MM.1S (cell line): ENCODE measurements at regions not wholly inside any gene's neighbourhood (a gene's known extent, or its start where the extent isn't known, plus 50 kb on each side); places are given as distances from the start of the nearest gene placed in this dataset.

Source experiments
- DNase-seq: peaks from one replicate; pipeline ENCODE4 v3.0.0-alpha.2; 2015
- H2AFZ ChIP-seq: fragments of 300-600 bp; sonication (generic); 2 replicates; pipeline ENCODE4 v1.6.0; 2016; ENCODE audit warnings: antibody characterized with exemption, low read length
- H3F3A ChIP-seq: fragments of 300-600 bp; sonication (generic); 2 replicates; pipeline ENCODE4 v1.6.1; 2016; ENCODE audit warnings: mild to moderate bottlenecking, antibody characterized with exemption, low read length, moderate library complexity, mixed read lengths; ENCODE audit not compliant: insufficient read depth
- H3K27ac ChIP-seq: fragments of 300-600 bp; sonication (generic); 2 replicates; pipeline ENCODE4 v1.5.1; 2016; ENCODE audit warnings: mild to moderate bottlenecking, low read length
- H3K27me3 ChIP-seq: fragments of 300-600 bp; sonication (generic); replicated peaks from 2 replicates; pipeline ENCODE4 v1.6.0; 2016; ENCODE audit warnings: low read length; ENCODE audit not compliant: insufficient read depth
- H3K36me3 ChIP-seq: fragments of 300-600 bp; sonication (generic); replicated peaks from 2 replicates; pipeline ENCODE4 v1.6.1; 2016; ENCODE audit warnings: mild to moderate bottlenecking, low read length, mixed read lengths; ENCODE audit not compliant: insufficient read depth
- H3K4me1 ChIP-seq: fragments of 300-600 bp; sonication (generic); 2 replicates; pipeline ENCODE4 v1.6.1; 2016; ENCODE audit warnings: low read length, mixed read lengths
- H3K4me2 ChIP-seq: fragments of 300-600 bp; sonication (generic); 2 replicates; pipeline ENCODE4 v1.6.0; 2016; ENCODE audit warnings: low read depth, low read length
- H3K4me3 ChIP-seq: fragments of 300-600 bp; sonication (generic); 2 replicates; pipeline ENCODE4 v1.5.1; 2016; ENCODE audit warnings: low read length, mixed read lengths
- H3K79me2 ChIP-seq: fragments of 300-600 bp; sonication (generic); 2 replicates; pipeline ENCODE4 v1.6.1; 2016; ENCODE audit warnings: mixed run types, low read length, mixed read lengths
- H3K9ac ChIP-seq: fragments of 300-600 bp; sonication (generic); 2 replicates; pipeline ENCODE4 v1.6.1; 2016; ENCODE audit warnings: low read length, mixed read lengths
- H3K9me2 ChIP-seq: fragments of 300-600 bp; sonication (generic); replicated peaks from 2 replicates; pipeline ENCODE4 v1.6.1; 2016; ENCODE audit warnings: mild to moderate bottlenecking, low read length, mixed read lengths; ENCODE audit not compliant: insufficient read depth
- H3K9me3 ChIP-seq: fragments of 300-600 bp; sonication (generic); replicated peaks from 2 replicates; pipeline ENCODE4 v1.6.1; 2016; ENCODE audit warnings: mild to moderate bottlenecking, low read length, mixed read lengths; ENCODE audit not compliant: insufficient read depth
- H4K20me1 ChIP-seq: fragments of 300-600 bp; sonication (generic); 2 replicates; pipeline ENCODE4 v1.6.1; 2016; ENCODE audit warnings: mild to moderate bottlenecking, low read length, moderate library complexity, mixed read lengths; ENCODE audit not compliant: insufficient read depth
- CTCF ChIP-seq: fragments of 300-600 bp; sonication (generic); IDR thresholded peaks from 2 replicates; pipeline ENCODE4 v1.5.1; 2016; ENCODE audit warnings: antibody characterized with exemption, low read length, mixed read lengths
- EZH2 ChIP-seq: fragments of 300-600 bp; sonication (generic); optimal IDR thresholded peaks from 2 replicates; pipeline ENCODE3; 2017; ENCODE audit warnings: low read depth, mild to moderate bottlenecking, antibody characterized with exemption, low read length, mixed read lengths
- EZH2phosphoT487 ChIP-seq: fragments of 300-600 bp; sonication (generic); IDR thresholded peaks from 2 replicates; pipeline ENCODE4 v1.6.1; 2018; ENCODE audit warnings: antibody characterized with exemption, low read length

GRCh38 chrX:1895583-1895982, 280.7 kb downstream of the ASMT start:
- H3K4me1 ChIP-seq: no peaks in the 10 kb centered on the region
- no peaks in the 10 kb centered on the region for H4K20me1 ChIP-seq
- no peaks in the 10 kb centered on the region for H3K79me2 ChIP-seq
- no peak overlapping the region for H3K27ac ChIP-seq
- H3K36me3 ChIP-seq: no peaks in the 10 kb centered on the region
- no peak for DNase-seq
- H3K9me3 ChIP-seq: no peaks in the 10 kb centered on the region
- H3K4me2 ChIP-seq: no peak overlapping the region
- no peak for TF ChIP-seq EZH2phosphoT487
- TF ChIP-seq CTCF: no peak
- TF ChIP-seq EZH2: no peak
- no peak overlapping the region for H2AFZ ChIP-seq
- H3K4me3 ChIP-seq: no peak overlapping the region
- H3F3A ChIP-seq: no peaks in the 10 kb centered on the region
- no peak overlapping the region for H3K9ac ChIP-seq
- H3K27me3 ChIP-seq: no peaks in the 10 kb centered on the region
- H3K9me2 ChIP-seq: no peaks in the 10 kb centered on the region

- Histone ChIP-seq H2AFZ (no peak overlapping the region), H3K9ac (no peak overlapping the region)
Measured at GRCh38 chrX:1899841-1900240, 285.0 kb downstream of the ASMT start.

GRCh38 chrX:1902901-1903235, 288.0 kb downstream of the ASMT start:
- no peaks in the 10 kb centered on the region for H3K9me2 ChIP-seq
- H4K20me1 ChIP-seq: no peaks in the 10 kb centered on the region
- no peaks in the 10 kb centered on the region for H3K79me2 ChIP-seq
- no peaks in the 10 kb centered on the region for H3K36me3 ChIP-seq
- TF ChIP-seq EZH2: no peak
- TF ChIP-seq CTCF: no peak
- no peak for DNase-seq
- H3K4me3 ChIP-seq: no peak overlapping the region
- H3K27me3 ChIP-seq: no peaks in the 10 kb centered on the region
- H3K9ac ChIP-seq: no peak overlapping the region
- no peak overlapping the region for H3K27ac ChIP-seq
- no peak overlapping the region for H3K4me2 ChIP-seq
- no peak overlapping the region for H2AFZ ChIP-seq
- no peaks in the 10 kb centered on the region for H3F3A ChIP-seq
- H3K9me3 ChIP-seq: no peaks in the 10 kb centered on the region
- no peaks in the 10 kb centered on the region for H3K4me1 ChIP-seq

More at GRCh38 chrX:1899841-1900240, 285.0 kb downstream of the ASMT start:
- TF ChIP-seq EZH2 (no peak), EZH2phosphoT487 (no peak), CTCF (no peak)
- no peaks in the 10 kb centered on the region for H4K20me1 ChIP-seq
- no peak overlapping the region for H3K27ac ChIP-seq
- H3K27me3 ChIP-seq: no peaks in the 10 kb centered on the region
- H3F3A ChIP-seq: no peaks in the 10 kb centered on the region
- no peak overlapping the region for H3K4me2 ChIP-seq
- H3K9me2 ChIP-seq: no peaks in the 10 kb centered on the region
- H3K4me3 ChIP-seq: no peak overlapping the region
- H3K4me1 ChIP-seq: no peaks in the 10 kb centered on the region
- H3K79me2 ChIP-seq: no peaks in the 10 kb centered on the region
- no peak for DNase-seq
- H3K9me3 ChIP-seq: no peaks in the 10 kb centered on the region
- no peaks in the 10 kb centered on the region for H3K36me3 ChIP-seq
